Kidney (tissue), 13 donors: ENCODE measurements at regions not wholly inside any gene's neighbourhood (a gene's known extent, or its start where the extent isn't known, plus 50 kb on each side); places are given as distances from the start of the nearest gene placed in this dataset.

ENCODE experiments used
- DNase-seq, 5 donors: peaks; one replicate each; pipeline ENCODE4 v3.0.0-alpha.2; 2013 to 2020
- FAIRE-seq: peaks from 2 replicates; lab custom pipeline; 2012; peaks lifted over from hg19 to GRCh38; lab: Jason Lieb, UNC
- H3K27ac ChIP-seq, 2 donors: one replicate each; pipeline ENCODE4 v1.7.0; 2013; ENCODE audit warnings: low read depth in 2 of 2, low read length in 2 of 2, inconsistent platforms in 1 of 2
- H3K27me3 ChIP-seq: one replicate; pipeline ENCODE4 v1.7.1; 2013; ENCODE audit warnings: low read length, inconsistent platforms; ENCODE audit not compliant: control insufficient read depth, insufficient read depth
- H3K36me3 ChIP-seq, 3 donors: one replicate each; pipeline versions ENCODE4 v1.7.0 to v1.7.1; 2013; ENCODE audit warnings: low read length in 3 of 3, control low read depth in 1 of 3, inconsistent platforms in 1 of 3; ENCODE audit not compliant: insufficient read depth in 3 of 3, control insufficient read depth in 2 of 3
- H3K4me1 ChIP-seq, 3 donors: one replicate each; pipeline versions ENCODE4 v1.7.0 to v1.7.1; 2013; ENCODE audit warnings: low read length in 3 of 3, inconsistent platforms in 1 of 3, low read depth in 1 of 3; ENCODE audit not compliant: control insufficient read depth in 2 of 3, insufficient read depth in 2 of 3
- H3K4me3 ChIP-seq, 3 donors: one replicate each; pipeline versions ENCODE4 v1.7.0 to v1.8.1; 2013; ENCODE audit warnings: low read length in 3 of 3, control low read depth in 1 of 3, inconsistent platforms in 1 of 3
- H3K9ac ChIP-seq, 3 donors: one replicate each; pipeline versions ENCODE4 v1.7.0 to v1.7.1; 2013; ENCODE audit warnings: low read length in 3 of 3, control low read depth in 1 of 3, inconsistent platforms in 1 of 3
- H3K9me3 ChIP-seq, 3 donors: one replicate each; pipeline versions ENCODE4 v1.7.0 to v1.7.1; 2013; ENCODE audit warnings: low read length in 3 of 3, control low read depth in 1 of 3, inconsistent platforms in 1 of 3; ENCODE audit not compliant: control insufficient read depth in 2 of 3, insufficient read depth in 1 of 3
- intact Hi-C: fragments of 100-400 bp; cut with DNase I; formaldehyde crosslinking; loops from one replicate; pipeline ENCODE4 v1.11.1; 2022
- TF ChIP-seq, protein P1 (sequence below): IDR thresholded peaks from 3 replicates; pipeline ENCODE4 v1.5.1; 2012; ENCODE audit warnings: mild to moderate bottlenecking, moderate library complexity, borderline replicate concordance; ENCODE audit not compliant: insufficient read depth; ENCODE audit errors: extremely low read depth
- donor health status: control.
- donor health status: control.
- donor health status: control.
- donor health status: control.
- donor health status: control.
- donor health status: DM: yes; HTN: yes; CAD: no.
- donor health status: Normal renal cell carcinoma (clear cell type).

DNA sequence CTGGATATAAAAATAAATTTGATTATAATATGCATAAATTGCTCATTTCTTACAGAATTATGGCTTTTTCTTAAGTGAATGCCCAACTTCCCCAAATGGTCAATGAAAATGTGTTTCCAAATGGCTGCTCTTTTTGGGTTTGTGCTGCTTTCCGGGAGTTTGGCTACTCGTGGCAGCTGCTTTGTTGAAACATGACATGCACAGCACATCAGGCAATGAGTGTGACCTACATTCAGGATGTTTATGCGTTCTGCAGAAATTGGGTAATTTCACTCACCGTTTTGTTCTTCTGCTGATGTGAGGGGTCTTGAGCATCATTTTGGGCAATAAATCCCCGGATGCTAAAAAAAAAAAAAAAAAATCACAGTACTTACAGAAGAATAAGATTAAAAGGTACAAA, 825.0 kb upstream of the KLHL29 start:
- Histone ChIP-seq H3K9me3 (no peaks in the 10 kb centered on the region), H3K9ac (no peak overlapping the region), H3K4me1 (no peaks in the 10 kb centered on the region), H3K36me3 (no peaks in the 10 kb centered on the region), H3K27ac (no peak overlapping the region), H3K27me3 (no peaks in the 10 kb centered on the region), H3K4me3 (no peak overlapping the region)
- no peak for FAIRE-seq
- intact Hi-C loops: no loop called here
- peak in 1 of 5 donors; percentile 4 for DNase-seq
- TF ChIP-seq, protein P1, sequence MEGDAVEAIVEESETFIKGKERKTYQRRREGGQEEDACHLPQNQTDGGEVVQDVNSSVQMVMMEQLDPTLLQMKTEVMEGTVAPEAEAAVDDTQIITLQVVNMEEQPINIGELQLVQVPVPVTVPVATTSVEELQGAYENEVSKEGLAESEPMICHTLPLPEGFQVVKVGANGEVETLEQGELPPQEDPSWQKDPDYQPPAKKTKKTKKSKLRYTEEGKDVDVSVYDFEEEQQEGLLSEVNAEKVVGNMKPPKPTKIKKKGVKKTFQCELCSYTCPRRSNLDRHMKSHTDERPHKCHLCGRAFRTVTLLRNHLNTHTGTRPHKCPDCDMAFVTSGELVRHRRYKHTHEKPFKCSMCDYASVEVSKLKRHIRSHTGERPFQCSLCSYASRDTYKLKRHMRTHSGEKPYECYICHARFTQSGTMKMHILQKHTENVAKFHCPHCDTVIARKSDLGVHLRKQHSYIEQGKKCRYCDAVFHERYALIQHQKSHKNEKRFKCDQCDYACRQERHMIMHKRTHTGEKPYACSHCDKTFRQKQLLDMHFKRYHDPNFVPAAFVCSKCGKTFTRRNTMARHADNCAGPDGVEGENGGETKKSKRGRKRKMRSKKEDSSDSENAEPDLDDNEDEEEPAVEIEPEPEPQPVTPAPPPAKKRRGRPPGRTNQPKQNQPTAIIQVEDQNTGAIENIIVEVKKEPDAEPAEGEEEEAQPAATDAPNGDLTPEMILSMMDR: no peak

DNA sequence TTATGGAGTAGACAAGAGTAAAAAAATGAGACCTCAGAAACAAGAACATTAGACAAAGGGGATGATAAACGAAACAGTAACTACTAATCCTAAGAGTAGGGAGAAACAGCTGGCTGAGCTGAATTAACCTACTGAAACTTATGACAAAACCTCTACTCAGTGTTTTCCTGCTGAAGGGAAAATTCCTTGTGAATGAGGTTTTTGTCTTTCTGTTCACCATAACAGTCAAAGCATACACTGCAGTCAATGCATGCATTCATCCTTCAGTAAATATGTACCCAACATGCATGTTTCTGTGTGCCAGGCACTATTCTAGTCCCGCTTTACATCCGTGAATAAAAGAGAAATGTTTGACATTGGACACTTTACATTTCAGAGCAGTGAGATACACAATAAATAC, 805.6 kb upstream of the KLHL29 start:
- Histone ChIP-seq H3K36me3 (no peaks in the 10 kb centered on the region), H3K4me1 (no peaks in the 10 kb centered on the region), H3K27ac (no peak overlapping the region), H3K4me3 (no peak overlapping the region), H3K27me3 (no peaks in the 10 kb centered on the region), H3K9ac (no peak overlapping the region), H3K9me3 (peaks cover 0 to 17% (median 3%) of the 10 kb centered on the region in 3 donors)
- intact Hi-C loops: no loop called here
- FAIRE-seq: no peak
- no peak for DNase-seq
- TF ChIP-seq, protein P1: no peak

DNA sequence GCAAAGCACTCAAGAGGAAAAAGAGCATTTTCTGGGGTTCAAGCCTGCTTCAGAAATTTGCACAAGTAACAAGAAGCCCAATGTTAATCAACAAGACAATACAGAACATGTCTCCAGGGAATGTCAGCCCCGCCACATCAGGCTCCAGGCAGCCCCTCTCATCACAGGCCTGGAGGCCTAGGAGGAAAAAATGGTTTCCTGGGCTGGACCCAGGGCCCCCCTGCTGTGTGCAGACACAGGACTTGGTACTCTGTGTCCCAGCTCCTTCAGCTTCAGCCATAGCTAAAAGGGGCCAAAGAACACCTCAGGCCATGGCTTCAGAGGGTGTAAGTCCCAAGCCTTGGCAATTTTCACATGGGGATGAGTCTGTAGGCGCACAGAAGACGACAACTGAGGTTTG, 802.9 kb upstream of the KLHL29 start:
- DNase-seq: no peak
- no peak overlapping the region for H3K9ac ChIP-seq
- H3K9me3 ChIP-seq: peaks cover 0 to 23% (median 3%) of the 10 kb centered on the region in 3 donors
- H3K4me1 ChIP-seq: no peaks in the 10 kb centered on the region
- FAIRE-seq: no peak
- H3K4me3 ChIP-seq: no peak overlapping the region
- H3K36me3 ChIP-seq: no peaks in the 10 kb centered on the region
- intact Hi-C loops: no loop called here
- TF ChIP-seq, protein P1: no peak
- H3K27me3 ChIP-seq: no peaks in the 10 kb centered on the region
- H3K27ac ChIP-seq: no peak overlapping the region

DNA sequence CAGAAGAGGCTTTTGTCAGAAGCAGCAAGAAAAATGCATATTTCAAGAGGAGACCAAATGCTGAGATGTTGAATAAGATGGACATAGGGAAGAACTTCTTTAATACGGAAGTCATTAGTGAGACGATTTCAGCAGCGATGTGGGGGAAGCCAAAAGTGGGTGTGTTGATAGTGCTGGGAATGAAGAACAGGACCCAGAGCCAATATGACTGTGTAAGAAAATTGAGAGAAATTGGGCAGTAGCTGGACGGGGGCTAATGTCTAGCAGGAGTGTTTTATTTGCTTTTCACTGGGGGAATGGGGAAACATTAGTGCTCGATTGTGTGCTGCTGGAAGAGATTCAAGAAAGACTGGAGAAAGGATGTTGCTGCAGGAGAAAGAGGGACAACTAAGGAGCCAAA, 788.7 kb upstream of the KLHL29 start:
- TF ChIP-seq, protein P1: no peak
- DNase-seq (no peak), FAIRE-seq (no peak)
- Histone ChIP-seq H3K4me1 (no peaks in the 10 kb centered on the region), H3K27ac (no peak overlapping the region), H3K36me3 (no peaks in the 10 kb centered on the region), H3K27me3 (no peaks in the 10 kb centered on the region), H3K9ac (no peak overlapping the region), H3K9me3 (peaks cover 0 to 4% (median 0%) of the 10 kb centered on the region in 3 donors), H3K4me3 (no peak overlapping the region)
- intact Hi-C loops: no loop called here
